ENCODE measurements at regions not wholly inside any gene's neighbourhood (a gene's known extent, or its start where the extent isn't known, plus 50 kb on each side); places are given as distances from the start of the nearest gene placed in this dataset.
"Not testable (repeated sequence)": the region's sequence is repeated elsewhere in the genome, so short reads cannot be mapped to it uniquely, and the experiment has no call there.

GRCh38 chr14:23694949-23695663 lies 58.9 kb downstream of the DHRS2 start:
- DNase-seq, result peak; percentile 79

- DNase-seq, result no peak
Observed at GRCh38 chr14:23695664-23695999, 59.5 kb downstream of the DHRS2 start.

GRCh38 chr14:23696701-23697239 lies 60.6 kb downstream of the DHRS2 start:
- no peak for DNase-seq

- DNase-seq, result no peak
Observed at GRCh38 chr14:23697680-23698079, 61.5 kb downstream of the DHRS2 start.

- no peak for DNase-seq
Observed at GRCh38 chr14:23702656-23703426, 66.7 kb downstream of the DHRS2 start.

- DNase-seq, result no peak
Observed at GRCh38 chr14:23704890-23705289, 68.7 kb downstream of the DHRS2 start.

- DNase-seq, result no peak
Observed at GRCh38 chr14:23707415-23707814, 71.3 kb downstream of the DHRS2 start.

GRCh38 chr14:23708343-23708742 lies 72.2 kb downstream of the DHRS2 start:
- no peak for DNase-seq

- DNase-seq, result no peak
Observed at GRCh38 chr14:23709923-23710322, 73.8 kb downstream of the DHRS2 start.

GRCh38 chr14:23712287-23712686 lies 76.1 kb downstream of the DHRS2 start:
- no peak for DNase-seq

- no peak for DNase-seq
Observed at GRCh38 chr14:23719225-23719985, 83.2 kb downstream of the DHRS2 start.

- no peak for DNase-seq
Observed at GRCh38 chr14:23722675-23723074, 86.5 kb downstream of the DHRS2 start.

GRCh38 chr14:23723911-23724310 lies 87.7 kb downstream of the DHRS2 start:
- no peak for DNase-seq

GRCh38 chr14:23725528-23725927 lies 89.4 kb downstream of the DHRS2 start:
- DNase-seq, result no peak

GRCh38 chr14:23725980-23726710 lies 90.0 kb downstream of the DHRS2 start:
- no peak for DNase-seq

GRCh38 chr14:23727566-23728335 lies 91.6 kb downstream of the DHRS2 start:
- DNase-seq, result peak; percentile 21

- no peak for DNase-seq
Observed at GRCh38 chr14:23728791-23729190, 92.6 kb downstream of the DHRS2 start.

- DNase-seq, result no peak
Observed at GRCh38 chr14:23729720-23730387, 93.7 kb downstream of the DHRS2 start.

GRCh38 chr14:23735394-23735793 lies 99.2 kb downstream of the DHRS2 start:
- no peak for DNase-seq

- DNase-seq, result not testable (repeated sequence)
Observed at GRCh38 chr14:23744368-23744767, 108.2 kb downstream of the DHRS2 start.

GRCh38 chr14:23750357-23750756 lies 114.2 kb downstream of the DHRS2 start:
- DNase-seq, result no peak

Data from right kidney (tissue), 1 donor.